H9 (cell line): ENCODE measurements at regions not wholly inside any gene's neighbourhood (a gene's known extent, or its start where the extent isn't known, plus 50 kb on each side); places are given as distances from the start of the nearest gene placed in this dataset.

Experiments
- DNase-seq: peaks from one replicate; pipeline ENCODE4 v3.0.0-alpha.2; 2017
- H2AFZ ChIP-seq: one replicate; pipeline ENCODE4 v1.6.1; 2013; ENCODE audit warnings: mild to moderate bottlenecking, low read length, control low read depth, moderate library complexity
- H2AK5ac ChIP-seq: 2 replicates; pipeline ENCODE4 v1.6.1; 2013; ENCODE audit warnings: low read length, control low read depth, mixed read lengths; ENCODE audit not compliant: insufficient read length
- H2BK120ac ChIP-seq: one replicate; pipeline ENCODE4 v1.6.1; 2013; ENCODE audit warnings: low read depth, mild to moderate bottlenecking, low read length, control low read depth, inconsistent platforms; ENCODE audit not compliant: poor library complexity, severe bottlenecking
- H2BK12ac ChIP-seq: 2 replicates; pipeline ENCODE4 v1.6.1; 2013; ENCODE audit warnings: low read length, control low read depth, mixed read lengths, low read depth; ENCODE audit not compliant: insufficient read length
- H2BK15ac ChIP-seq: 2 replicates; pipeline ENCODE4 v1.6.1; 2013; ENCODE audit warnings: low read depth, low read length, control low read depth
- H2BK20ac ChIP-seq: one replicate; pipeline ENCODE4 v1.6.1; 2013; ENCODE audit warnings: low read depth, mild to moderate bottlenecking, low read length, control low read depth, inconsistent platforms; ENCODE audit not compliant: poor library complexity, severe bottlenecking
- H2BK5ac ChIP-seq: 2 replicates; pipeline ENCODE4 v1.6.1; 2013; ENCODE audit warnings: low read length, control low read depth, mixed read lengths; ENCODE audit not compliant: insufficient read length
- H3K14ac ChIP-seq: 2 replicates; pipeline ENCODE4 v1.6.1; 2013; ENCODE audit warnings: low read length, control low read depth; ENCODE audit not compliant: insufficient read depth
- H3K18ac ChIP-seq: 2 replicates; pipeline ENCODE4 v1.6.1; 2013; ENCODE audit warnings: low read depth, mild to moderate bottlenecking, mixed read lengths, low read length, control low read depth; ENCODE audit not compliant: insufficient read length
- H3K23ac ChIP-seq: 2 replicates; pipeline ENCODE4 v1.6.1; 2013; ENCODE audit warnings: low read length, control low read depth, mixed read lengths, low read depth; ENCODE audit not compliant: insufficient read length
- H3K23me2 ChIP-seq: 2 replicates; pipeline ENCODE4 v1.6.1; 2013; ENCODE audit warnings: low read depth, mild to moderate bottlenecking, mixed read lengths, low read length, control low read depth; ENCODE audit not compliant: insufficient read length, poor library complexity, severe bottlenecking
- H3K27ac ChIP-seq: 2 replicates; pipeline ENCODE4 v1.5.1; 2013; ENCODE audit warnings: low read length, control low read depth, mixed read lengths, low read depth; ENCODE audit not compliant: insufficient read length
- H3K27me3 ChIP-seq: 2 replicates; pipeline ENCODE4 v1.6.1; 2013; ENCODE audit warnings: low read length, control low read depth, inconsistent platforms; ENCODE audit not compliant: insufficient read depth
- H3K4ac ChIP-seq: 2 replicates; pipeline ENCODE4 v1.6.1; 2013; ENCODE audit warnings: low read depth, mild to moderate bottlenecking, control low read depth, inconsistent platforms, low read length, moderate library complexity
- H3K4me1 ChIP-seq: 2 replicates; pipeline ENCODE4 v1.6.1; 2013; ENCODE audit warnings: low read length, control low read depth, inconsistent platforms; ENCODE audit not compliant: insufficient read depth
- H3K4me2 ChIP-seq: 2 replicates; pipeline ENCODE4 v1.6.1; 2013; ENCODE audit warnings: low read length, control low read depth, mixed read lengths; ENCODE audit not compliant: insufficient read length, insufficient read depth
- H3K56ac ChIP-seq: 2 replicates; pipeline ENCODE4 v1.6.1; 2013; ENCODE audit warnings: low read depth, mild to moderate bottlenecking, mixed read lengths, low read length, control low read depth; ENCODE audit not compliant: insufficient read length
- H3K79me1 ChIP-seq: 2 replicates; pipeline ENCODE4 v1.6.1; 2013; ENCODE audit warnings: low read depth, mild to moderate bottlenecking, moderate library complexity, low read length, control low read depth, inconsistent platforms; ENCODE audit not compliant: insufficient read depth, poor library complexity, severe bottlenecking
- H3K79me2 ChIP-seq: 2 replicates; pipeline ENCODE4 v1.6.1; 2013; ENCODE audit warnings: low read length, control low read depth, inconsistent platforms; ENCODE audit not compliant: insufficient read depth
- H3K9ac ChIP-seq: 2 replicates; pipeline ENCODE4 v1.6.1; 2013; ENCODE audit warnings: low read length, control low read depth, mixed read lengths; ENCODE audit not compliant: insufficient read length; ENCODE audit errors: extremely low read depth
- H3K9me3 ChIP-seq: one replicate; pipeline ENCODE4 v1.6.1; 2013; ENCODE audit warnings: low read depth, low read length, inconsistent platforms; ENCODE audit not compliant: control insufficient read depth
- H3T11ph ChIP-seq: one replicate; pipeline ENCODE4 v1.6.1; 2013; ENCODE audit warnings: mild to moderate bottlenecking, low read length, control low read depth, inconsistent platforms
- H4K20me1 ChIP-seq: one replicate; pipeline ENCODE4 v1.6.1; 2013; ENCODE audit not compliant: control insufficient read depth, insufficient read length, insufficient read depth
- H4K5ac ChIP-seq: 2 replicates; pipeline ENCODE4 v1.6.1; 2013; ENCODE audit warnings: low read depth, mild to moderate bottlenecking, mixed read lengths, low read length, control low read depth; ENCODE audit not compliant: insufficient read length
- H4K8ac ChIP-seq: replicated peaks from 2 replicates; pipeline ENCODE4 v1.6.1; 2013; ENCODE audit warnings: low read length, control low read depth, mixed read lengths, low read depth; ENCODE audit not compliant: insufficient read length
- H4K91ac ChIP-seq: 2 replicates; pipeline ENCODE4 v1.6.1; 2013; ENCODE audit warnings: low read depth, mild to moderate bottlenecking, moderate library complexity, mixed read lengths, low read length, control low read depth; ENCODE audit not compliant: insufficient read length
- H3K27ac Mint-ChIP-seq, 3 experiments: 2 replicates in 2 of 3; 3 replicates in 1 of 3; pipeline ENCODE4 v1.8.0; 2020 to 2021; ENCODE audit warnings: mixed read lengths in 3 of 3, mild to moderate bottlenecking in 1 of 3, moderate library complexity in 1 of 3
- H3K27me3 Mint-ChIP-seq: 2 replicates; pipeline ENCODE4 v1.8.0; 2021; ENCODE audit warnings: low read depth, mild to moderate bottlenecking, moderate library complexity, mixed read lengths
- H3K36me3 Mint-ChIP-seq, 3 experiments: 2 replicates in 2 of 3; 3 replicates in 1 of 3; pipeline ENCODE4 v1.8.0; 2020 to 2021; ENCODE audit warnings: low read depth in 3 of 3, mixed read lengths in 3 of 3; ENCODE audit not compliant: insufficient read depth in 1 of 3
- H3K4me1 Mint-ChIP-seq, 2 experiments: 2 replicates each; pipeline ENCODE4 v1.8.0; 2020; ENCODE audit warnings: mixed read lengths in 2 of 2
- H3K4me3 Mint-ChIP-seq, 2 experiments: 2 replicates in 1 of 2; 3 replicates in 1 of 2; pipeline ENCODE4 v1.8.0; 2020 to 2021; ENCODE audit warnings: mild to moderate bottlenecking in 2 of 2, mixed read lengths in 2 of 2, moderate library complexity in 1 of 2
- H3K9me3 Mint-ChIP-seq, 2 experiments: 2 replicates in 1 of 2; 3 replicates in 1 of 2; pipeline ENCODE4 v1.8.0; 2020; ENCODE audit warnings: mild to moderate bottlenecking in 2 of 2, mixed read lengths in 2 of 2, moderate library complexity in 1 of 2
- CTCF ChIP-seq: fragments of 200-600 bp; sonication (generic); conservative IDR thresholded peaks from 3 replicates; pipeline ENCODE4 v1.8.0; 2021; ENCODE audit warnings: antibody characterized with exemption, mild to moderate bottlenecking
- WGBS: extraction: QIAGEN DNeasy Blood & Tissue Kit; methylation state at CpG from one replicate; pipeline ENCODE4 v1.1.7; 2013; ENCODE audit warnings: missing lambda C conversion rate, low lambda C conversion rate, mixed read lengths; ENCODE audit not compliant: insufficient read length; ENCODE audit errors: extremely low coverage; 5-methylcytosine and 5-hydroxymethylcytosine counted together

GRCh38 chr10:29237786-29238185 is 51.1 kb upstream of the LYZL1 start:
- Histone ChIP-seq H3K9me3 (no peaks in the 10 kb centered on the region), H4K91ac (no peak overlapping the region), H3K14ac (no peak overlapping the region), H3K4me1 (no peaks in the 10 kb centered on the region), H3K23ac (no peak overlapping the region), H3K9ac (no peak overlapping the region), H3K27me3 (no peaks in the 10 kb centered on the region), H2BK5ac (no peak overlapping the region), H2BK120ac (no peak overlapping the region), H2AK5ac (no peak overlapping the region), H2AFZ (no peak overlapping the region), H3K23me2 (no peaks in the 10 kb centered on the region), H3K18ac (no peak overlapping the region), H3K79me1 (no peaks in the 10 kb centered on the region), H3K4ac (no peak overlapping the region), H2BK12ac (no peak overlapping the region), H4K5ac (no peak overlapping the region), H3K27ac (no peak overlapping the region), H2BK15ac (no peak overlapping the region), H4K8ac (no peak overlapping the region), H3K56ac (no peak overlapping the region), H3T11ph (no peak overlapping the region), H3K4me2 (no peak overlapping the region), H3K79me2 (no peaks in the 10 kb centered on the region), H4K20me1 (no peaks in the 10 kb centered on the region), H2BK20ac (no peak overlapping the region)
- no peak for DNase-seq
- no peaks in the 10 kb centered on the region for H3K36me3 Mint-ChIP-seq
- H3K27me3 Mint-ChIP-seq, result no peaks in the 10 kb centered on the region
- no peaks in the 10 kb centered on the region for H3K9me3 Mint-ChIP-seq
- H3K4me1 Mint-ChIP-seq, result peaks cover 0 to 4% of the 10 kb centered on the region in 2 experiments; a peak in 1 of 4 replicates
- H3K27ac Mint-ChIP-seq, result no peak overlapping the region
- no peak overlapping the region for H3K4me3 Mint-ChIP-seq
- no CpG with 5 or more reads among the region's 5 CpGs for WGBS
- no peak for TF ChIP-seq CTCF
